NOMO-1 (cell line): ENCODE measurements at regions not wholly inside any gene's neighbourhood (a gene's known extent, or its start where the extent isn't known, plus 50 kb on each side); places are given as distances from the start of the nearest gene placed in this dataset.

Experiments used
- DNase-seq, 2 experiments: peaks; one replicate each; lab custom pipeline; 2025; ENCODE audit not compliant: unreplicated experiment in 2 of 2; lab: John Stamatoyannopoulos, UW

DNA sequence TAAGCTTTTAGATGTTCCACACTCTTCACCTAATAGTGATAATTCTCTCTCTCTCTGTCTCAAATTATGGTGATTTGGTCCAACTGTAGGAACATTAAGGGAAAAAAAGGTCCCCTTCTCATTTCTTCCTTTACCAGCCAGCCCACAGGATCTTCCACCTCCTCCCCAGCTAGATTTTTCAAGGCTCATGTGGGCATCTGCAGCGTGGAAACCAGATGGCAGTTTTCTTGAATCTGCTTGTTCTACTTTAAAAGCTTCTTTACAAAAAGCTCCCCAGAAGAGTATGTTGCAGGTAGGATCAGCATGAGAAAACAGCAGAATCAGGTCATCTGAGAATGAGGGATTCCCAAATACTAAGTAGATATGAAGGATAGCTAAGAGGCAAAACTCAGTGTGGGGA, 208.6 kb upstream of the PFN2 start:
- no peak for DNase-seq

GRCh38 chr3:150177673-150178381, 207.1 kb upstream of the PFN2 start:
- DNase-seq, result no peak

GRCh38 chr3:150174179-150174578, 203.5 kb upstream of the PFN2 start:
- no peak for DNase-seq

DNA sequence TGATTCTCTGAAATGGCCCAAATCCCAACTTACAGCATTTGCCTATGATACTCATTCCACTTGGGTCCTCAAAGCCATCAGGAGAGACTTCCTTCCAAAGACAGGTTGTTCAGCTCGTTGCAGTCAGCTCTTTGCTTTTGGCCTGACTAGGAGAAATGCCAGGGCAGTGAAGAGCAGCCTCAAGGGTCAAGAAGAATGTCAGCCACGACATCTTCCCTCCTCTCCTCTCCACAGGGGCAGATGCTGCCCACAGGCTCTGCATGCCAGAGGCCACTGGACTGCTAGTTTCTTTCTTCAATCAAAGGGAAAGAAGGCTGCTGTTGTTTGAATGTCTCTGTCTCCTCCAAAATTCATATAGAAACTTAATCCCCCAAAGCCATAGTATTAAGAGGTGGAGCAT, 201.7 kb upstream of the PFN2 start:
- no peak for DNase-seq

GRCh38 chr3:150170852-150171520, 200.3 kb upstream of the PFN2 start:
- DNase-seq, result no peak

DNA sequence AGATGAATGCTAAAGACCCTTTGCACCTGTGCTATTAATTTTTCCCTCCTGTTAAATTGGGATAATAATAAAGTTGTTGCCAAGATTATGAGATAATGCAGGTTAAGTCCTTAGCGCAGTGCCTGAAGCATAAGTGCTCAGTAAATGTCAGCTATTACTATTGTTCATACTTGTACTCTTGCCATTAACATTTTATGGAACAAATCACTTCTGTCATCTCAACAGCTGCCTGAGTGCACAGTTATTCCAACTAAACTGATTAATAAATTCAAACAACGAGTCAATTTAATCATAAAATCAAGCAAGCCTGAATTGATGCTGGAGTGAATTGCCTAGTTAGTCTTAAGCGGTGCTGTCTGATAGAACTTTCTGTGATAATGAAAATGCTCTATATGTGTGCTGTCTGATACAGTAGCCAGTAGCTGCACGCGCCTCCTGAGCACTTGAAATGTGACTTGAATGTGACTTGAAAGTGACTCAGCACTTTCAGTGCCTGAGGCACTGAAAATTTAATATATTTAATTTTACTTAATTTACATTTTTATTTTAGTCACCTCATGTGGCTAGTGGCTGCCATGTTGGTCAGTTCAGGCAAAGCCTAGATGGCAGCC, 198.7 kb upstream of the PFN2 start:
- DNase-seq, result no peak

- DNase-seq, result no peak
Observed at GRCh38 chr3:150168698-150169097, 198.0 kb upstream of the PFN2 start.

- DNase-seq, result no peak
Observed at GRCh38 chr3:150165396-150166094, 194.8 kb upstream of the PFN2 start.

GRCh38 chr3:150161011-150161410, 190.3 kb upstream of the PFN2 start:
- DNase-seq, result no peak

GRCh38 chr3:150158943-150159625, 188.4 kb upstream of the PFN2 start:
- DNase-seq, result no peak

DNA sequence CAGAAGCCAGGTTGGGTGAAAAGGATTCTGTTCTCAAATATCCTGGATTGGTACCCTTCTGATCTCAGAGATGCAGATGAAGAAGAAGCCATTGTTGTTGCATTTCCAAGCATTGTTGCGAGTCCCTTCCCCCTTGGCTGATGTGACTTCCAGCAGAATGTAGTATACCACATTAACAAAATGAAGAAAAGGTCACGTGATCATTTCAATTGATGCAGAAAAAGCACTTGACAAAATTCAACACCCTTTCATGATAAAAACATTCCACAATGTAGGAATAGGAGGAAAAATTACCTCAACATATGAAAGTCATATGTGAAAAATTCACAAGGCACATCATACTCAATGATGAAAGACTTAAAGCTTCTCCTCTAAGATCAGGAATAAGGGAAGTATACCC, 181.9 kb upstream of the PFN2 start:
- DNase-seq, result no peak

- DNase-seq, result no peak
Observed at GRCh38 chr3:150150633-150151032, 179.9 kb upstream of the PFN2 start.

- DNase-seq, result no peak
Observed at GRCh38 chr3:150149651-150150051, 179.0 kb upstream of the PFN2 start.

- DNase-seq, result no peak
Observed at GRCh38 chr3:150148227-150148626, 177.5 kb upstream of the PFN2 start.

GRCh38 chr3:150147776-150148175, 177.1 kb upstream of the PFN2 start:
- no peak for DNase-seq

DNA sequence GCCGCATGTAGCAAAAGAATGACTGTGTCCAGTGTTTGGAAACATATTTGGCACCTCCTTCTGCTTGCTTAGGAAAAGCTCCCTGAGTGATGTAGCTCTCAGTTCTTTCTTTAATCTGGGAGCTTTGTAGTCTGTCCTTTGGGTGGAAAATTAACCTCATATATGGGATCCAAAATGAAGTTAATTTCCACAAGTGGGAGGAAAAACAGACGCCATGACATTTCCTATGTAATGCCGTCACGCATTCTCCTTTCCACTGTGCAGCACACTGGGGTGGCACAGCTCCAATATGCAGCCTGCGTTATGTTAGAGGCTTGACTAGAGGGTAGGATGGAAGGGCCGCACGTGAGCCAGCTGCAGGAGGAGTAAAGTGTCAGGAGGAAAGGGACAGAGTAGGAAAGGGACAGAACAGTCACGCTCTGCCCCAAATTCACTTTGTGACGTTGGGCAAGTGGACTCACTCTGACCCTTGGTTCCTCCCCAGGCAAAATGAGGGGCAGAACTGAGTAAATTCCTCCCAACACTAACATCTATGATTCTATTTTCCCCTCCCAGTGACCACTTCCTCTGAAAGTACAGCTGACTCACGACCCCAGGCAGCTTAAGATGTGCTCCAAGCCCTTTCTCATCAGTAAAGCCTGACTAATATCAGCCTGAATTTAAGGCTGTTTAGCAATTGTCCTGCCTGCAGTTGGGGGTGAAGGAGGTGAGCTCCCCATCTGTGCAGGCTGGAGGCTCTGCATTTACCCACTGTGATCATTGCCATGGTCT, 176.5 kb upstream of the PFN2 start:
- peak; percentile 10 to 68 for DNase-seq

DNA sequence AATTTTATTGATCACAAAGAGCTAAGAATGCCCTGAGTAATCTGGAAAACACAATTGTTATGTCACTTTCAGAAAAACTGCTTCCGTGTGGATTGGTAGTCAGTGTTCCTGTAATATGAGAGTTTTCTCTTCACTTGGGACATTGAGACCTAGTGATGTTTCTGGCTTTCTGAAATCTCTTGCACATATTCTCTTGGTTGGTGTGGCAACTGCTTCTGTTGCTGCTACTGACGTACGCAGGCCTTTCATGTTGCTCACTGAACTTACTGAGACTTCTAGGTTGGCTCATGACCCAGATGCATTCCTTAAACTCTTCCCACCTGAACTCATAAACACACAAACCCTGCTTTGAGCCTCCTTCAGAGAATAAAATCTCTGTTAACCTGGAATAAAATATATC, 175.0 kb upstream of the PFN2 start:
- no peak for DNase-seq

GRCh38 chr3:150144191-150144708, 173.6 kb upstream of the PFN2 start:
- no peak for DNase-seq

- DNase-seq, result no peak
Observed at GRCh38 chr3:150142936-150143335, 172.2 kb upstream of the PFN2 start.

GRCh38 chr3:150141790-150142326, 171.2 kb upstream of the PFN2 start:
- DNase-seq, result no peak
